Psoas muscle (tissue), 7 donors: ENCODE measurements at regions not wholly inside any gene's neighbourhood (a gene's known extent, or its start where the extent isn't known, plus 50 kb on each side); places are given as distances from the start of the nearest gene placed in this dataset.

Experiments used
- ATAC-seq, 4 donors: fragments of 200-7000 bp; cut with Tn5 transposase; one replicate each; pipeline ENCODE4 v1.9.1; 2020; ENCODE audit warnings: moderate library complexity in 3 of 4, mild to moderate bottlenecking in 2 of 4
- DNase-seq, 2 donors: peaks; one replicate each; pipeline ENCODE4 v3.0.0-alpha.2; 2020
- H3K27ac ChIP-seq: fragments of 200-600 bp; one replicate; pipeline ENCODE4 v1.8.0; 2022
- H3K27me3 ChIP-seq, 3 donors: fragments of 200-600 bp in 1 of 3; one replicate each; pipeline versions ENCODE4 v1.6.1 to v1.8.0; 2013 to 2022; ENCODE audit warnings: low read length in 2 of 3, mild to moderate bottlenecking in 2 of 3, moderate library complexity in 1 of 3; ENCODE audit not compliant: insufficient read depth in 3 of 3
- H3K36me3 ChIP-seq, 2 donors: fragments of 200-600 bp in 1 of 2; one replicate each; pipeline versions ENCODE4 v1.6.1 to v1.8.0; 2013 to 2022; ENCODE audit warnings: low read depth in 1 of 2, mild to moderate bottlenecking in 1 of 2, moderate library complexity in 1 of 2; ENCODE audit not compliant: insufficient read depth in 1 of 2
- H3K4me1 ChIP-seq: fragments of 200-600 bp; one replicate; pipeline ENCODE4 v1.8.0; 2022
- H3K4me3 ChIP-seq: fragments of 200-600 bp; one replicate; pipeline ENCODE4 v1.8.0; 2022; ENCODE audit warnings: mild to moderate bottlenecking
- H3K9me3 ChIP-seq: fragments of 200-600 bp; one replicate; pipeline ENCODE4 v1.8.0; 2022
- CTCF ChIP-seq: fragments of 200-600 bp; IDR thresholded peaks from one replicate; pipeline ENCODE4 v1.8.0; 2022; ENCODE audit warnings: antibody characterized with exemption
- WGBS, 3 donors: extraction: QIAGEN DNeasy Blood & Tissue Kit; methylation state at CpG; one replicate each; pipeline versions ENCODE4 v1.1.6 to v1.1.7; 2013; 5-methylcytosine and 5-hydroxymethylcytosine counted together
- intact Hi-C, 2 donors: fragments of 100-400 bp; cut with DNase I; formaldehyde crosslinking; loops; one replicate each; pipeline versions ENCODE4 v1.11.0 to v1.14.2; 2022
- donor health status: healthy with polysubstance abuse.
- donor health status: DM: no; HTN: no; CAD: no; lungs with moderate emphysema.
- donor health status: Bipolar disorder and iron deficiency.
- donor health status: healthy.
- donor health status: DM: yes; HTN: yes; CAD: no.
- donor health status: DM: no; HTN: no; CAD: no.
- donor health status: DM: yes; HTN: yes; CAD: no.

- Histone ChIP-seq H3K9me3 (no peaks in the 10 kb centered on the region), H3K27ac (no peak overlapping the region), H3K4me1 (no peaks in the 10 kb centered on the region), H3K27me3 (no peaks in the 10 kb centered on the region), H3K36me3 (no peaks in the 10 kb centered on the region), H3K4me3 (no peak overlapping the region)
- intact Hi-C loops = no loop called here
- DNase-seq = no peak
- WGBS, 3 donors = 69 to 81% (median 77%) methylated on average over 1 of the region's 1 CpG
- no peak for TF ChIP-seq CTCF
- no peak for ATAC-seq
Measured at GRCh38 chr1:105180789-105181188, 1431.1 kb downstream of the AMY1C start.

GRCh38 chr1:105204836-105205371, 1455.2 kb downstream of the AMY1C start:
- ATAC-seq (no peak), DNase-seq (no peak)
- H3K4me1 ChIP-seq = no peaks in the 10 kb centered on the region
- H3K4me3 ChIP-seq = no peak overlapping the region
- no peaks in the 10 kb centered on the region for H3K27me3 ChIP-seq
- peaks cover 7% of the 10 kb centered on the region for H3K9me3 ChIP-seq
- intact Hi-C loops = no loop called here
- no peak for TF ChIP-seq CTCF
- H3K36me3 ChIP-seq = no peaks in the 10 kb centered on the region
- WGBS, 3 donors = 83 to 87% (median 84%) methylated on average over 5 of the region's 5 CpGs
- no peak overlapping the region for H3K27ac ChIP-seq

GRCh38 chr1:105208581-105208980, 1458.9 kb downstream of the AMY1C start:
- H3K36me3 ChIP-seq = no peaks in the 10 kb centered on the region
- H3K4me3 ChIP-seq = no peak overlapping the region
- ATAC-seq (no peak), DNase-seq (no peak)
- no peaks in the 10 kb centered on the region for H3K4me1 ChIP-seq
- TF ChIP-seq CTCF = no peak
- intact Hi-C loops = no loop called here
- H3K27me3 ChIP-seq = no peaks in the 10 kb centered on the region
- peaks cover 7% of the 10 kb centered on the region for H3K9me3 ChIP-seq
- 94 to 96% (median 94%) methylated on average over 3 of the region's 3 CpGs for WGBS, 3 donors
- no peak overlapping the region for H3K27ac ChIP-seq

- Histone ChIP-seq H3K4me3 (no peak overlapping the region), H3K27me3 (no peaks in the 10 kb centered on the region), H3K36me3 (no peaks in the 10 kb centered on the region), H3K27ac (no peak overlapping the region), H3K9me3 (peaks cover 7% of the 10 kb centered on the region), H3K4me1 (no peaks in the 10 kb centered on the region)
- no peak for DNase-seq
- intact Hi-C loops = no loop called here
- no peak for TF ChIP-seq CTCF
- ATAC-seq = no peak
Measured at GRCh38 chr1:105210747-105211146, 1461.0 kb downstream of the AMY1C start.

- intact Hi-C loops = no loop called here
- WGBS, 3 donors = 11 to 36% (median 32%) methylated on average over 1 of the region's 1 CpG
- Histone ChIP-seq H3K27ac (no peak overlapping the region), H3K36me3 (no peaks in the 10 kb centered on the region), H3K4me1 (no peaks in the 10 kb centered on the region), H3K9me3 (no peaks in the 10 kb centered on the region), H3K4me3 (no peak overlapping the region), H3K27me3 (no peaks in the 10 kb centered on the region)
- no peak for ATAC-seq
- DNase-seq = no peak
- no peak for TF ChIP-seq CTCF
Measured at GRCh38 chr1:105231378-105231777, 1481.7 kb downstream of the AMY1C start.
